Loucy (cell line): ENCODE measurements at regions not wholly inside any gene's neighbourhood (a gene's known extent, or its start where the extent isn't known, plus 50 kb on each side); places are given as distances from the start of the nearest gene placed in this dataset.

Source experiments
- EZH2phosphoT487 ChIP-seq: fragments of 200-600 bp; IDR thresholded peaks from 2 replicates; pipeline ENCODE4 v1.6.1; 2018; ENCODE audit warnings: antibody characterized with exemption, mild to moderate bottlenecking, moderate library complexity, borderline replicate concordance
- TF ChIP-seq, protein P1 (sequence below): fragments of 200-600 bp; sonication (generic); conservative IDR thresholded peaks from 2 replicates; pipeline ENCODE4 v1.5.1; 2014; ENCODE audit warnings: mild to moderate bottlenecking, antibody characterized with exemption, low read length

DNA sequence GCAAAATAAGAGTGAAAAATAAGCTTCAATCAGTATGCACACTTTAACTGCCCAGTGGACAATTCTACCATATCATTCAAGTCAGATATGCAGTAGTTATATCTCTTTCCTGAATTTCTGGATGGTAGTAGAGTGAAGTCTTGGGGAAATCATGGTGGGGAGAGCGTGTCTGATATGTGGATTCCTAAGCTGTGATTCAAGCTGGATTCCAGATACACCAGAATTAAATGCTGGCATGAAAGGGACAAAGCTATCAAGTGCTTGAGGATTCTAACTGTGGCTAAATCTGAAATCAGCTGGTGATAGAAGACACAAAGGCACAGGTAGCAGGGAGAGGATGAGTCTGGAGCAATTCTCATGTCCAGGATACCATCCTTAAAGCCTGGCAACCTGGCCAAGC, 323.5 kb downstream of the DUSP10 start:
- TF ChIP-seq, protein P1, sequence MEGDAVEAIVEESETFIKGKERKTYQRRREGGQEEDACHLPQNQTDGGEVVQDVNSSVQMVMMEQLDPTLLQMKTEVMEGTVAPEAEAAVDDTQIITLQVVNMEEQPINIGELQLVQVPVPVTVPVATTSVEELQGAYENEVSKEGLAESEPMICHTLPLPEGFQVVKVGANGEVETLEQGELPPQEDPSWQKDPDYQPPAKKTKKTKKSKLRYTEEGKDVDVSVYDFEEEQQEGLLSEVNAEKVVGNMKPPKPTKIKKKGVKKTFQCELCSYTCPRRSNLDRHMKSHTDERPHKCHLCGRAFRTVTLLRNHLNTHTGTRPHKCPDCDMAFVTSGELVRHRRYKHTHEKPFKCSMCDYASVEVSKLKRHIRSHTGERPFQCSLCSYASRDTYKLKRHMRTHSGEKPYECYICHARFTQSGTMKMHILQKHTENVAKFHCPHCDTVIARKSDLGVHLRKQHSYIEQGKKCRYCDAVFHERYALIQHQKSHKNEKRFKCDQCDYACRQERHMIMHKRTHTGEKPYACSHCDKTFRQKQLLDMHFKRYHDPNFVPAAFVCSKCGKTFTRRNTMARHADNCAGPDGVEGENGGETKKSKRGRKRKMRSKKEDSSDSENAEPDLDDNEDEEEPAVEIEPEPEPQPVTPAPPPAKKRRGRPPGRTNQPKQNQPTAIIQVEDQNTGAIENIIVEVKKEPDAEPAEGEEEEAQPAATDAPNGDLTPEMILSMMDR, result no peak
- TF ChIP-seq EZH2phosphoT487, result no peak
